ENCODE measurements at regions not wholly inside any gene's neighbourhood (a gene's known extent, or its start where the extent isn't known, plus 50 kb on each side); places are given as distances from the start of the nearest gene placed in this dataset.

- Histone ChIP-seq H3K36me3 (no peaks in the 10 kb centered on the region), H3K9me3 (ENCODE audit: severe bottlenecking) (no peaks in the 10 kb centered on the region), H3K4me3 (ENCODE audit: low read depth, low read length) (no peak overlapping the region), H3K27me3 (ENCODE audit: insufficient read depth, low read depth, severe bottlenecking) (no peaks in the 10 kb centered on the region), H3K27ac (no peak overlapping the region)
- no peak for TF ChIP-seq CTCF (IDR thresholded peaks at IDR 0.05; ENCODE audit: low read depth, low read length)
- no peak for DNase-seq
Measured at GRCh38 chr18:9008200-9008708, 94.2 kb upstream of the NDUFV2 start.

- no peak for DNase-seq
Measured at GRCh38 chr18:9008709-9009635, 93.5 kb upstream of the NDUFV2 start.

GRCh38 chr18:9009703-9010488 is 92.6 kb upstream of the NDUFV2 start:
- H3K36me3 ChIP-seq, result no peaks in the 10 kb centered on the region
- H3K27ac ChIP-seq, result no peak overlapping the region
- no peak for TF ChIP-seq CTCF (IDR thresholded peaks at IDR 0.05; ENCODE audit: low read depth, low read length)
- no peaks in the 10 kb centered on the region for H3K9me3 ChIP-seq (ENCODE audit: severe bottlenecking)
- no peak for DNase-seq
- no peaks in the 10 kb centered on the region for H3K27me3 ChIP-seq (ENCODE audit: insufficient read depth, low read depth, severe bottlenecking)
- no peak overlapping the region for H3K4me3 ChIP-seq (ENCODE audit: low read depth, low read length)

More at GRCh38 chr18:9008709-9009635, 93.5 kb upstream of the NDUFV2 start:
- no peak for TF ChIP-seq CTCF (IDR thresholded peaks at IDR 0.05; ENCODE audit: low read depth, low read length)
- H3K36me3 ChIP-seq, result no peaks in the 10 kb centered on the region
- no peak overlapping the region for H3K4me3 ChIP-seq (ENCODE audit: low read depth, low read length)
- H3K27ac ChIP-seq, result no peak overlapping the region
- no peaks in the 10 kb centered on the region for H3K27me3 ChIP-seq (ENCODE audit: insufficient read depth, low read depth, severe bottlenecking)
- no peaks in the 10 kb centered on the region for H3K9me3 ChIP-seq (ENCODE audit: severe bottlenecking)

GRCh38 chr18:9011431-9011830 is 91.1 kb upstream of the NDUFV2 start:
- TF ChIP-seq CTCF (IDR thresholded peaks at IDR 0.05; ENCODE audit: low read depth, low read length), result no peak
- no peaks in the 10 kb centered on the region for H3K36me3 ChIP-seq
- no peak for DNase-seq
- no peak overlapping the region for H3K4me3 ChIP-seq (ENCODE audit: low read depth, low read length)
- H3K9me3 ChIP-seq (ENCODE audit: severe bottlenecking), result no peaks in the 10 kb centered on the region
- H3K27ac ChIP-seq, result no peak overlapping the region
- H3K27me3 ChIP-seq (ENCODE audit: insufficient read depth, low read depth, severe bottlenecking), result no peaks in the 10 kb centered on the region

- DNase-seq, result no peak
- no peaks in the 10 kb centered on the region for H3K9me3 ChIP-seq (ENCODE audit: severe bottlenecking)
- no peak for TF ChIP-seq CTCF (IDR thresholded peaks at IDR 0.05; ENCODE audit: low read depth, low read length)
- no peaks in the 10 kb centered on the region for H3K36me3 ChIP-seq
- H3K4me3 ChIP-seq (ENCODE audit: low read depth, low read length), result no peak overlapping the region
- H3K27ac ChIP-seq, result no peak overlapping the region
- no peaks in the 10 kb centered on the region for H3K27me3 ChIP-seq (ENCODE audit: insufficient read depth, low read depth, severe bottlenecking)
Measured at GRCh38 chr18:9013926-9014373, 88.5 kb upstream of the NDUFV2 start.
